PC-3 (cell line): ENCODE measurements at regions not wholly inside any gene's neighbourhood (a gene's known extent, or its start where the extent isn't known, plus 50 kb on each side); places are given as distances from the start of the nearest gene placed in this dataset.

Experiments used
- ATAC-seq: fragments of 200-7000 bp; cut with Tn5 transposase; 2 replicates; pipeline ENCODE4 v1.9.1; 2020; ENCODE audit warnings: mild to moderate bottlenecking, moderate library complexity
- BruUV-seq: library from RNA; stranded (reverse); fragments of 400-500 nt; replicated peaks from 2 replicates; lab custom pipeline; 2021; lab: Mats Ljungman, UMichigan
- CTCF ChIA-PET: fragments of 300-600 bp; sonication (Branson Sonifier 250); formaldehyde crosslinking; loops from one replicate; lab custom pipeline; 2022; ENCODE audit warnings: antibody characterized with exemption; lab: Charles Lee
- POLR2A ChIA-PET: fragments of 300-600 bp; sonication (Branson Sonifier 250); formaldehyde crosslinking; loops from one replicate; lab custom pipeline; 2022; ENCODE audit warnings: antibody characterized with exemption; ENCODE audit not compliant: unreplicated experiment; lab: Charles Lee
- DNase-seq: peaks from one replicate; pipeline ENCODE4 v3.0.0-alpha.2; 2015
- H2AFZ ChIP-seq: fragments of 300-600 bp; sonication (generic); 2 replicates; pipeline ENCODE4 v1.6.0; 2016; ENCODE audit warnings: antibody characterized with exemption, low read length
- H3F3A ChIP-seq: fragments of 300-600 bp; sonication (generic); one replicate; pipeline ENCODE4 v1.6.0; 2017; ENCODE audit warnings: antibody characterized with exemption, low read length, control low read depth, mild to moderate bottlenecking; ENCODE audit not compliant: unreplicated experiment
- H3K27ac ChIP-seq: fragments of 300-600 bp; sonication (generic); 2 replicates; pipeline ENCODE4 v1.5.1; 2016; ENCODE audit warnings: mild to moderate bottlenecking, low read length
- H3K27me3 ChIP-seq: fragments of 300-600 bp; sonication (generic); 2 replicates; pipeline ENCODE4 v1.6.1; 2016; ENCODE audit warnings: low read length, mixed read lengths
- H3K36me3 ChIP-seq: fragments of 300-600 bp; sonication (generic); 2 replicates; pipeline ENCODE4 v1.6.1; 2016; ENCODE audit warnings: low read depth, mixed run types, low read length, mixed read lengths
- H3K4me1 ChIP-seq: fragments of 300-600 bp; sonication (generic); 2 replicates; pipeline ENCODE4 v1.5.1; 2016; ENCODE audit warnings: low read length; ENCODE audit not compliant: insufficient read depth
- H3K4me2 ChIP-seq: fragments of 300-600 bp; sonication (generic); 2 replicates; pipeline ENCODE4 v1.6.0; 2016; ENCODE audit warnings: low read length
- H3K4me3 ChIP-seq: fragments of 300-600 bp; sonication (generic); 2 replicates; pipeline ENCODE4 v1.5.1; 2016; ENCODE audit warnings: mild to moderate bottlenecking, low read length, mixed read lengths
- H3K79me2 ChIP-seq: fragments of 300-600 bp; sonication (generic); 2 replicates; pipeline ENCODE4 v1.6.1; 2017; ENCODE audit warnings: low read length, mixed read lengths
- H3K9ac ChIP-seq: fragments of 300-600 bp; sonication (generic); 2 replicates; pipeline ENCODE4 v1.6.0; 2016; ENCODE audit warnings: mild to moderate bottlenecking, low read length
- H3K9me2 ChIP-seq: fragments of 300-600 bp; sonication (generic); replicated peaks from 2 replicates; pipeline ENCODE4 v1.6.1; 2016; ENCODE audit warnings: mixed run types, low read length, mixed read lengths
- H3K9me3 ChIP-seq: fragments of 300-600 bp; sonication (generic); 2 replicates; pipeline ENCODE4 v1.6.1; 2016; ENCODE audit warnings: low read length, mixed read lengths
- H4K20me1 ChIP-seq: fragments of 300-600 bp; sonication (generic); 2 replicates; pipeline ENCODE4 v1.6.1; 2016; ENCODE audit warnings: low read length, mixed read lengths
- CTCF ChIP-seq: fragments of 300-600 bp; sonication (generic); conservative IDR thresholded peaks from 2 replicates; pipeline ENCODE4 v1.5.1; 2017; ENCODE audit warnings: antibody characterized with exemption, low read depth, mild to moderate bottlenecking, low read length
- EZH2 ChIP-seq: fragments of 300-600 bp; sonication (generic); IDR thresholded peaks from one replicate; pipeline ENCODE4 v1.6.1; 2017; ENCODE audit warnings: antibody characterized with exemption, mild to moderate bottlenecking, low read length; ENCODE audit not compliant: unreplicated experiment
- EZH2phosphoT487 ChIP-seq: fragments of 300-600 bp; sonication (generic); IDR thresholded peaks from 2 replicates; pipeline ENCODE4 v1.6.1; 2018; ENCODE audit warnings: mild to moderate bottlenecking, antibody characterized with exemption, low read length, borderline replicate concordance
- intact Hi-C: fragments of 100-400 bp; cut with micrococcal nuclease; formaldehyde crosslinking; loops from 2 replicates; pipeline ENCODE4 v1.9.0; 2023

- Histone ChIP-seq H3K4me2 (no peak overlapping the region), H2AFZ (no peak overlapping the region), H3K79me2 (no peaks in the 10 kb centered on the region), H4K20me1 (no peaks in the 10 kb centered on the region), H3K9me3 (no peaks in the 10 kb centered on the region), H3K4me1 (0 out of 2 replicates have a peak, but pooled peaks cover 5% of the 10 kb centered on the region), H3K27ac (no peak overlapping the region), H3K36me3 (no peaks in the 10 kb centered on the region), H3F3A (no peaks in the 10 kb centered on the region), H3K9ac (no peak overlapping the region), H3K4me3 (no peak overlapping the region), H3K9me2 (no peaks in the 10 kb centered on the region), H3K27me3 (no peaks in the 10 kb centered on the region)
- ATAC-seq (no peak), DNase-seq (no peak)
- CTCF ChIA-PET = no interaction called here
- BruUV-seq = no TSS peak
- TF ChIP-seq EZH2phosphoT487 (no peak), CTCF (no peak), EZH2 (no peak)
- POLR2A ChIA-PET = no interaction called here
- intact Hi-C loops = loop anchor here (5.0 kb wide), 1 partner anchor 85 kb away; no protein-coding TSS in a partner anchor
Observed at GRCh38 chr3:59512066-59512465, 462.2 kb upstream of the CFAP20DC start.

- no peaks in the 10 kb centered on the region for H3K36me3 ChIP-seq
- no peak overlapping the region for H3K27ac ChIP-seq
- TF ChIP-seq EZH2phosphoT487 (no peak), EZH2 (no peak), CTCF (no peak)
- H3K4me1 ChIP-seq = 0 out of 2 replicates have a peak, but pooled peaks cover 5% of the 10 kb centered on the region
- CTCF ChIA-PET = no interaction called here
- no peaks in the 10 kb centered on the region for H3K9me2 ChIP-seq
- no peak for ATAC-seq
- no peaks in the 10 kb centered on the region for H3K27me3 ChIP-seq
- peak; percentile 8 for DNase-seq
- no peak overlapping the region for H3K4me2 ChIP-seq
- intact Hi-C loops = loop anchor here (5.0 kb wide), 1 partner anchor 83 kb away; no protein-coding TSS in a partner anchor
- H3K9me3 ChIP-seq = no peaks in the 10 kb centered on the region
- H3K79me2 ChIP-seq = no peaks in the 10 kb centered on the region
- BruUV-seq = no TSS peak
- POLR2A ChIA-PET = no interaction called here
- H3F3A ChIP-seq = no peaks in the 10 kb centered on the region
- H4K20me1 ChIP-seq = no peaks in the 10 kb centered on the region
- H3K4me3 ChIP-seq = no peak overlapping the region
- no peak overlapping the region for H2AFZ ChIP-seq
- no peak overlapping the region for H3K9ac ChIP-seq
Observed at GRCh38 chr3:59510576-59510975, 460.8 kb upstream of the CFAP20DC start.

- no peaks in the 10 kb centered on the region for H3K27me3 ChIP-seq
- H4K20me1 ChIP-seq = no peaks in the 10 kb centered on the region
- ATAC-seq (no peak), DNase-seq (no peak)
- no peaks in the 10 kb centered on the region for H3K9me3 ChIP-seq
- POLR2A ChIA-PET = no interaction called here
- CTCF ChIA-PET = no interaction called here
- intact Hi-C loops = no loop called here
- H3F3A ChIP-seq = no peaks in the 10 kb centered on the region
- H2AFZ ChIP-seq = no peak overlapping the region
- no peak overlapping the region for H3K9ac ChIP-seq
- H3K9me2 ChIP-seq = no peaks in the 10 kb centered on the region
- H3K27ac ChIP-seq = no peak overlapping the region
- H3K4me2 ChIP-seq = no peak overlapping the region
- H3K4me1 ChIP-seq = no peaks in the 10 kb centered on the region
- TF ChIP-seq EZH2phosphoT487 (no peak), CTCF (no peak), EZH2 (no peak)
- no peak overlapping the region for H3K4me3 ChIP-seq
- no TSS peak for BruUV-seq
- H3K36me3 ChIP-seq = no peaks in the 10 kb centered on the region
- no peaks in the 10 kb centered on the region for H3K79me2 ChIP-seq
Observed at GRCh38 chr3:59508273-59508672, 458.4 kb upstream of the CFAP20DC start.
